Neural progenitor cell (in vitro differentiated cells): ENCODE measurements at regions not wholly inside any gene's neighbourhood (a gene's known extent, or its start where the extent isn't known, plus 50 kb on each side); places are given as distances from the start of the nearest gene placed in this dataset.
A peak's percentile ranks its signal among the peaks of the same experiment; 100 is the strongest.

Experiments used
- DNase-seq: peaks from one replicate; pipeline ENCODE4 v3.0.0-alpha.2; 2016; ENCODE audit warnings: low spot score
- H2AFZ ChIP-seq: fragments of 200-600 bp; sonication (generic); replicated peaks from 2 replicates; pipeline ENCODE4 v1.6.1; 2016; ENCODE audit warnings: antibody characterized with exemption
- H3F3A ChIP-seq: fragments of 200-600 bp; sonication (generic); 2 replicates; pipeline ENCODE4 v1.6.1; 2016; ENCODE audit warnings: antibody characterized with exemption, low read depth
- H3K27ac ChIP-seq: fragments of 200-600 bp; sonication (generic); 2 replicates; pipeline ENCODE4 v1.5.1; 2016; ENCODE audit warnings: mild to moderate bottlenecking
- H3K27me3 ChIP-seq: fragments of 200-600 bp; sonication (generic); 2 replicates; pipeline ENCODE4 v1.6.1; 2016; ENCODE audit warnings: mild to moderate bottlenecking, moderate library complexity
- H3K36me3 ChIP-seq: fragments of 200-600 bp; sonication (generic); 2 replicates; pipeline ENCODE4 v1.5.1; 2016
- H3K4me1 ChIP-seq: fragments of 200-600 bp; sonication (generic); 2 replicates; pipeline ENCODE4 v1.6.1; 2016; ENCODE audit warnings: mixed run types
- H3K4me2 ChIP-seq: fragments of 200-600 bp; sonication (generic); 2 replicates; pipeline ENCODE4 v1.6.1; 2016
- H3K4me3 ChIP-seq: fragments of 200-600 bp; sonication (generic); 2 replicates; pipeline ENCODE4 v1.5.1; 2016
- H3K79me2 ChIP-seq: fragments of 200-600 bp; sonication (generic); 2 replicates; pipeline ENCODE4 v1.6.1; 2016; ENCODE audit warnings: low read depth
- H3K9ac ChIP-seq: fragments of 200-600 bp; sonication (generic); 2 replicates; pipeline ENCODE4 v1.6.1; 2016
- H3K9me3 ChIP-seq: fragments of 200-600 bp; sonication (generic); 2 replicates; pipeline ENCODE4 v1.5.1; 2016; ENCODE audit warnings: low read depth
- H4K20me1 ChIP-seq: fragments of 200-600 bp; sonication (generic); 2 replicates; pipeline ENCODE4 v1.6.1; 2016; ENCODE audit warnings: low read depth
- H3K27ac Mint-ChIP-seq: 3 replicates; pipeline ENCODE4 v1.8.0; 2021; ENCODE audit warnings: mixed read lengths
- H3K27me3 Mint-ChIP-seq: 2 replicates; pipeline ENCODE4 v1.8.0; 2022; ENCODE audit warnings: low read depth, mild to moderate bottlenecking, inconsistent platforms, moderate library complexity, mixed read lengths; ENCODE audit not compliant: insufficient read depth
- H3K36me3 Mint-ChIP-seq: 3 replicates; pipeline ENCODE4 v1.8.0; 2021; ENCODE audit warnings: mixed read lengths
- H3K4me1 Mint-ChIP-seq: 3 replicates; pipeline ENCODE4 v1.8.0; 2021; ENCODE audit warnings: mixed read lengths
- H3K4me3 Mint-ChIP-seq: 3 replicates; pipeline ENCODE4 v1.8.0; 2021; ENCODE audit warnings: mild to moderate bottlenecking, moderate library complexity, mixed read lengths
- H3K9me3 Mint-ChIP-seq: 3 replicates; pipeline ENCODE4 v1.8.0; 2020; ENCODE audit warnings: mixed read lengths
- CTCF ChIP-seq: fragments of 200-600 bp; sonication (generic); IDR thresholded peaks from 2 replicates; pipeline ENCODE4 v1.5.1; 2017; ENCODE audit warnings: antibody characterized with exemption, mild to moderate bottlenecking
- EZH2 ChIP-seq: fragments of 200-600 bp; sonication (generic); IDR thresholded peaks from 2 replicates; pipeline ENCODE4 v1.6.1; 2017; ENCODE audit warnings: antibody characterized with exemption, mild to moderate bottlenecking, moderate library complexity
- EZH2phosphoT487 ChIP-seq: fragments of 200-600 bp; sonication (generic); IDR thresholded peaks from 2 replicates; pipeline ENCODE4 v1.6.1; 2017; ENCODE audit warnings: antibody characterized with exemption

- DNase-seq, result no peak
- H3K4me3 ChIP-seq, result no peak overlapping the region
- Mint-ChIP-seq H3K27ac (no peak overlapping the region), H3K4me1 (peaks cover 50% of the 10 kb centered on the region), H3K4me3 (peak overlapping the region; percentile 33), H3K9me3 (peaks cover 2% of the 10 kb centered on the region), H3K27me3 (peaks cover 21% of the 10 kb centered on the region), H3K36me3 (no peaks in the 10 kb centered on the region)
- no peak overlapping the region for H2AFZ ChIP-seq
- TF ChIP-seq EZH2phosphoT487, result no peak
- no peak for TF ChIP-seq EZH2
- no peak for TF ChIP-seq CTCF
- H3K36me3 ChIP-seq, result no peaks in the 10 kb centered on the region
- no peaks in the 10 kb centered on the region for H3K79me2 ChIP-seq
- H3K4me2 ChIP-seq, result no peak overlapping the region
- H3K27me3 ChIP-seq, result no peaks in the 10 kb centered on the region
- no peaks in the 10 kb centered on the region for H3K9me3 ChIP-seq
- peaks cover 11% of the 10 kb centered on the region for H3K4me1 ChIP-seq
- no peaks in the 10 kb centered on the region for H4K20me1 ChIP-seq
- no peak overlapping the region for H3K27ac ChIP-seq
- H3F3A ChIP-seq, result no peaks in the 10 kb centered on the region
- no peak overlapping the region for H3K9ac ChIP-seq
These were observed 219.5 kb upstream of the NRP1 start for GRCh38 chr10:33553748-33554571.

- H3K27ac ChIP-seq, result no peak overlapping the region
- Mint-ChIP-seq H3K36me3 (no peaks in the 10 kb centered on the region), H3K4me1 (peaks cover 48% of the 10 kb centered on the region), H3K27me3 (peaks cover 14% of the 10 kb centered on the region), H3K27ac (peak overlapping the region; percentile 46), H3K4me3 (no peak overlapping the region), H3K9me3 (peaks cover 2% of the 10 kb centered on the region)
- no peak overlapping the region for H3K9ac ChIP-seq
- H3K36me3 ChIP-seq, result no peaks in the 10 kb centered on the region
- TF ChIP-seq CTCF, result no peak
- TF ChIP-seq EZH2phosphoT487, result no peak
- no peak for TF ChIP-seq EZH2
- H3K4me2 ChIP-seq, result no peak overlapping the region
- H3F3A ChIP-seq, result no peaks in the 10 kb centered on the region
- peaks cover 11% of the 10 kb centered on the region for H3K4me1 ChIP-seq
- H4K20me1 ChIP-seq, result no peaks in the 10 kb centered on the region
- H3K27me3 ChIP-seq, result no peaks in the 10 kb centered on the region
- no peaks in the 10 kb centered on the region for H3K79me2 ChIP-seq
- no peak for DNase-seq
- no peak overlapping the region for H2AFZ ChIP-seq
- H3K4me3 ChIP-seq, result no peak overlapping the region
- H3K9me3 ChIP-seq, result no peaks in the 10 kb centered on the region
These were observed 217.8 kb upstream of the NRP1 start for GRCh38 chr10:33552290-33552689.

- Mint-ChIP-seq H3K27me3 (peaks cover 14% of the 10 kb centered on the region), H3K9me3 (peaks cover 6% of the 10 kb centered on the region), H3K4me3 (no peak overlapping the region), H3K36me3 (no peaks in the 10 kb centered on the region), H3K4me1 (peaks cover 34% of the 10 kb centered on the region), H3K27ac (no peak overlapping the region)
- no peaks in the 10 kb centered on the region for H3F3A ChIP-seq
- H3K79me2 ChIP-seq, result no peaks in the 10 kb centered on the region
- no peak overlapping the region for H3K27ac ChIP-seq
- no peak overlapping the region for H3K9ac ChIP-seq
- DNase-seq, result no peak
- H2AFZ ChIP-seq, result no peak overlapping the region
- no peaks in the 10 kb centered on the region for H4K20me1 ChIP-seq
- H3K4me2 ChIP-seq, result no peak overlapping the region
- no peaks in the 10 kb centered on the region for H3K9me3 ChIP-seq
- peaks cover 3% of the 10 kb centered on the region for H3K4me1 ChIP-seq
- no peak overlapping the region for H3K4me3 ChIP-seq
- no peaks in the 10 kb centered on the region for H3K36me3 ChIP-seq
- TF ChIP-seq EZH2 (no peak), EZH2phosphoT487 (no peak)
- no peaks in the 10 kb centered on the region for H3K27me3 ChIP-seq
These were observed 216.3 kb upstream of the NRP1 start for GRCh38 chr10:33550811-33551210.

- Mint-ChIP-seq H3K4me3 (no peak overlapping the region), H3K27me3 (peaks cover 10% of the 10 kb centered on the region), H3K36me3 (no peaks in the 10 kb centered on the region), H3K4me1 (peaks cover 11% of the 10 kb centered on the region), H3K9me3 (peaks cover 18% of the 10 kb centered on the region), H3K27ac (no peak overlapping the region)
- H3K27ac ChIP-seq, result no peak overlapping the region
- no peaks in the 10 kb centered on the region for H3K36me3 ChIP-seq
- H3K4me2 ChIP-seq, result no peak overlapping the region
- no peak for TF ChIP-seq CTCF
- TF ChIP-seq EZH2phosphoT487, result no peak
- H4K20me1 ChIP-seq, result no peaks in the 10 kb centered on the region
- H3K27me3 ChIP-seq, result no peaks in the 10 kb centered on the region
- no peak overlapping the region for H3K4me3 ChIP-seq
- DNase-seq, result no peak
- H3K9me3 ChIP-seq, result no peaks in the 10 kb centered on the region
- H3F3A ChIP-seq, result no peaks in the 10 kb centered on the region
- no peak overlapping the region for H3K9ac ChIP-seq
- no peaks in the 10 kb centered on the region for H3K4me1 ChIP-seq
- no peaks in the 10 kb centered on the region for H3K79me2 ChIP-seq
- H2AFZ ChIP-seq, result no peak overlapping the region
These were observed 213.5 kb upstream of the NRP1 start for GRCh38 chr10:33547976-33548375.
